HG03521 (cell line): ENCODE measurements at regions not wholly inside any gene's neighbourhood (a gene's known extent, or its start where the extent isn't known, plus 50 kb on each side); places are given as distances from the start of the nearest gene placed in this dataset.
"Not testable (repeated sequence)": the region's sequence is repeated elsewhere in the genome, so short reads cannot be mapped to it uniquely, and the experiment has no call there.

Experiments
- ATAC-seq: cut with Tn5 transposase; IDR thresholded peaks from one replicate; pipeline ENCODE4 v1.9.1; 2021; ENCODE audit warnings: mild to moderate bottlenecking, moderate library complexity; ENCODE audit not compliant: unreplicated experiment

- not testable (repeated sequence) for ATAC-seq
These were observed 123.2 kb upstream of the MTLN start for GRCh38 chr2:110335415-110336049.

DNA sequence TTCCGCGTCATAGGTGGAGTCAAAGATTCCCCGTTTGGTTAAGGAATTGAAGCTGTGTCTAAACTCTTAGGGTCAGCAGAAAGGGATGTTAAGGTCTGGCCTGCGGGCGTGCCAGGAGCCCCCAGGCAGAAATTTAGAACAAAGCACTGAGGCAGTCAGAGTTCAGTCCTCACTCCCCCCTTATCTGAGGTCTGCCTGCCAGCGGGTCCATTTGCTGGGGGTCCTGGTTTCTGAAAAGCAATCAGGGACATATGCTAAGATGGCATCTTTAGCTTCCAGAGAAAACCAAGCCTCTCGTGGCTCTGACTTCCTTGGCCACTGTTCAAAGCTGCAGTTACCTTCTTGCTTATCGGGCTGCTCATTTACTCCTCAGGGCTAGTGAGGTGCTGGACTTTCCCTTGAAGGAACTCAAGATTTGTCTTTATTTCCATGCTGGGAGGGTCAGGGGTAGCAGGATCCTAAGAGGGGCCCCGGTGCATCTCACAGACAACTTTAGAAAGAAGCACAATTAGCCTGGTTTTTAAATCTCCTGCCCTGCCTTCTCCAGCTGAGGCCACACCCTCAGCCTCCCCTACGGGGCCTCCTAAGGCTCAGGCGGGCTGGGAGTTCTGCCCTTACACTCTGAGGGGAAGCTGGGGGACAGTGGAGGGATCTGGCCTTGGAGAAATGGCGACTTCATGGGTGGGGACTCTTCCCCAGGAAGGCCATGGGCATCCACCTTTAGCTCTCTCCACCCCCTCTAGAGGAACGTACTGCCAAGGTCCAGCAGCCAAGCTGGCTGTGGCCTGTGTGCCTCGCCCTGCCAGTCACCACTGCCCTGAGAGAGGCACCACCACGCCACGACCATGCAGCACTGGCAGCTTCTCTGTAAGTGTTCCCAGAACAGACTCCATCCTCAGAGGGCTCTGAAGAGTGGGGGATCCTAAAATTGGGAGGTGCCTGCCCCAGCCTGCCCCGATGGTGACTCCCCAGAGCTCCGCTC lies 121.1 kb upstream of the MTLN start:
- not testable (repeated sequence) for ATAC-seq

DNA sequence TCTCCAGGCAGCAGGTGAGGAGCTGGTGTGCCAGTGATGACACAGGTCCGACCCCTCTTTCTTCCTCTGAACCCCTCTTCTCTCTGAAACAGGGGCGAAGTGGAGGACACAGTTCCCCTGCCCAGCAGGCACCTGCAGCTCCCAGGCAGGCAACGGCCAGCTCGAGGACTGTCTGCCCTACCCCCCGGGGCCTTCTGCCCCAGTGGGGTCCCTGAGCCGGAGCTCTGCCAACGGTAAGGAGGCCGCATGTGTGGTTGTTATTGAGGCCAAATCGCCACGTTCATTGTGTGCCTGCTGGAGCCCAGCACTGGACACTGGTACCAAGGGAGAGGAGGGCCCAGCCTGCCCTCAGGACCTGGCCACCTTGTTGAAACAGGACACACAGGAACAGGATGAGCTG lies 119.3 kb upstream of the MTLN start:
- not testable (repeated sequence) for ATAC-seq

- not testable (repeated sequence) for ATAC-seq
These were observed 117.4 kb upstream of the MTLN start for GRCh38 chr2:110329760-110330159.

GRCh38 chr2:110329158-110329557 lies 116.8 kb upstream of the MTLN start:
- ATAC-seq = not testable (repeated sequence)

DNA sequence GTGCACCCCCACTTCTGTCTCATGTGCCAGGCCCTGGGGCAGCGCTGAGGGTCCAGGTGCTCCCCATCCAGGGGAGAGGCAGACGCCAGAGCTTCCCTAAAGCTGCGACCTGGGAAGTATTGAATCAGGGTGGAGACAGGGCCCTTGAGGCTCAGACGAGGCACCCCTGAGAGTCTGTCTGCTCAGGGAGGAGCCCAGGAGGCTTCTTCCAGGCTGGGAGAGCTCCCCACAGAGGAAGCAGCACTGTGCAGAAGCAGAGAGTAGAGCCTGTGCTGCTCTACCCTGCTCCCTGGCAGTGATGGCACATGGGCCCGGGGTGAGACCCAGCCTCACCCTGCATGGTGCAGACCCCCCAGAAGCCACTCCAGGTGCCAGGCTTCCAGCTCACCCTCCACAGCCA lies 116.3 kb upstream of the MTLN start:
- not testable (repeated sequence) for ATAC-seq

- not testable (repeated sequence) for ATAC-seq
These were observed 111.5 kb upstream of the MTLN start for GRCh38 chr2:110323832-110324231.

- ATAC-seq = not testable (repeated sequence)
These were observed 110.2 kb upstream of the MTLN start for GRCh38 chr2:110322535-110322934.

GRCh38 chr2:110320834-110321563 lies 108.7 kb upstream of the MTLN start:
- not testable (repeated sequence) for ATAC-seq

DNA sequence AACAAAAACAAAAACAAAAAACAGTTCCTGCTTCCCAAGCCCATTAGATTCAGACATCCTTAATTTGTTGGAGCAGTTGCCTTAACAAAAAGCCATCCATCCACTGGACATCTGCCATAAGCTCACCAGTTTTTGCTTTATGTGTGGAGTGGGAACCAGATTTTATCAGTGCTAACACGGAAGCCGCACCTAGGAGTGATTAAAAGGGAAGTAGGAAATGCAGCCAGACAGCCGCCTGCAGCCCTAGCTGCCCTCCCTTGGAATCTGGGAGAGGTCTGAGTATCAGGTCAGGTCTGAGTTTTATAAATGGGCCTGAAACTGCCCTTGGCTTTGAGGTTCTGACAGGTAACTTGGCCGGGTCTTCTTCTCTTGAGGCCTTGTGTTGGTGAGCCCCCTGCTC lies 106.6 kb upstream of the MTLN start:
- ATAC-seq = not testable (repeated sequence)

DNA sequence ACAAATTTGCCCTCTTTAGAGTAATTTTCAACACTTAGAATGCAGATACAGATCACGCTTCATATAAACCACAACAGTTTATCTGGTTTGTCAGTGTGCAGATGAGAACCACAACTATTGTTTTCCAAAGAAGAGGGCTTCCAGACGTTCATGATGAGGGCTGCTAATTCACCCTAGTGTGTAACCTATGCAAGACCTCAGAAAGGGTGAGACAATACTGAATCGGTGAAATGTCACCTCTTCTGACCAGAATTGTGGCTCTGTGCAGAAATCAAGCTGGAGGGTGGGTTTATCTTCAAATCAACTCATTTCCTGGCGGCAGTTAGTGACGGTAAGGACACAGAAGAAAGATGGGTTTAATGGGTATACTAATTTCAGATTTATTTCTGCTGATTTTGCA lies 105.0 kb upstream of the MTLN start:
- not testable (repeated sequence) for ATAC-seq

DNA sequence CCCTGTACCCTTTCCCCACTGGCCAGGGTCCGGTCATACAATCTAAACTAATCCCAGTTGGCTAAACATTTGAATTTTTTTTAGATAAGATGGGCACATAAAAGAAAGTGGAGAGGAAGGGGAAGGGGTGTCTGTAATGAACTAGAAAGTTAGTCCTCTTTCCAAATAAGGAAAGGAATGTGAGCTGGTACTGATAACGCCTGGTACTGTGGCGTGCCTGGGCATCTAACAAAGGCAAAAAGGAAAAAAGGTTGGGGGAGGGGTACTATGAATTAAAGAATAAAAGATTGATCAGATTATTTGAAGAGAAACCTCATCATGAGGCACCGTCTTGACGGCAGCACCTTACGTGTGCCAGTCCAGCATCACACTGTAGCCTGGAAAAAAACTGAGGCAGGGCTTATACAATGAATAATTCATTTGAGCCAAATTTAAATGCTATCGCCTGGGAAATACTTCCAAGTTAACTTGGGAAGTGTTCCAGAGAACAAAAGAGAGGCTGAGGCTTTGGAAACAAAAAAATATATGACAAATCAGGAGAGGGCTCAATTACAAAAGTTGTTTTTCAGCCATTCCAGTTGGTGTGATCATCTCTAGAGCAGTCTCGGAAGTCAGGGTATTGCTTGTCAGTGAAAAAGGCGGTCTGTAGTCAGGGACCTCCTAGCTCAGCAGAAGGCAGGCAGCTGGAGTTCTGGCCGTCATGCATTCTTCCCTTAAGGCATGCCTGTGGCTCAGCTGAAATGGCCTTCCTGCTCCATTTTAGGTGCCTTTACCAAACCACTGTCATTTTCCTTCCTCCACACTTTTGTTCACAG lies 103.9 kb upstream of the MTLN start:
- ATAC-seq = not testable (repeated sequence)

- not testable (repeated sequence) for ATAC-seq
These were observed 102.9 kb upstream of the MTLN start for GRCh38 chr2:110315054-110315820.

- ATAC-seq = not testable (repeated sequence)
These were observed 102.1 kb upstream of the MTLN start for GRCh38 chr2:110314472-110314871.

GRCh38 chr2:110313032-110313431 lies 100.7 kb upstream of the MTLN start:
- not testable (repeated sequence) for ATAC-seq

DNA sequence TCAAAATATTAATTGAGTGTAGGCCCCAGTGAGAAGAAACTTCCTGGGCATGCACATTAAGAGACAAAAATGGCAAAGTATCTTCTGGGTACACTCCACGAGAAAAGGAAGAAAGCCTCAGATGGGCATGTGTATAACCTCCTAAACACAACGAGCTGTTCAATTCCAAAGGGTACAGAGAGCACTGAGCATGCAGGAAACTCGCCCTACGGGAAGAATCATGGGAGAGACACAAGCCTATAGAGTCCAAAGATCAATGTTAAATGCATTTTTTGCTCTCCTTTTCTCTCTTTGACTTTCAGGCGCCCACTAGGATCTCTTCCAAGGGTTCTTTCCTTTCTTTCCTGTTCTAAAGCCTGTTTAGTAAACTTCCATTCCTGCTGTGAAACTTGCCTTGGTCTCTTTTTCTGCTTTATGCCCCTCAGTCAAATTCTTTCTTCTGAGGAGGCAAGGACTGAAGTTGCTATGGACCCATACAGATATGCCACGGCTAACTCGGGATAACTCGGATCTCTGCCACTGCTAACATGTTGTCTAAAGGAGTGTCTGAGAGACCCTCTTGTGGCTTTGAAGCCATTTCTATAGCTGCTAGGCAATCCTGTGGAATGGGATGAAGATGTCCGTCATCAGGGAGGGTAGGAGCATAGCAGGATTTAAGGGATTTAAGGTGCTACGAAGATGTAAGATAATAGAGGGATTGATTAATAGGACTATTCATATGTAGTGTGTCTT lies 99.5 kb upstream of the MTLN start:
- ATAC-seq = not testable (repeated sequence)

- ATAC-seq = not testable (repeated sequence)
These were observed 98.7 kb upstream of the MTLN start for GRCh38 chr2:110310988-110311475.

DNA sequence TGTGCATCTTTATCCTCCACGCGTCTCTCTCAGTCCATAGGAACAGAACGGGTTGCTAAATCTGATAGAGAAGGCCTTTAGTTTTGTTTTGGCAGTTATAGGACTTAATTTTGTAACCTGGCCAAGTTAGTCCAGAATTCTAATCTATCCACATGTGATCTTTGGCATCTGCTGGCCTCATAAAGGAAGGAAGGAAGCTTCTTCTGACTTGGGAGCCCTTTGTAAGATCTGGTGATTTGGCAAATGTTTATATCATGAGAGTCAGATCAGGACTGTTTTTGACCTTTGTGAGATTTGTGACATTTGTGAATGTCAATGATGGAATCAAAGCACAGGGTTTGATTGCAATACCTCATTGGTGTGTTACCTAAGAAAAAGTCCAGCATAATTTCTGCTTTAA lies 96.4 kb upstream of the MTLN start:
- ATAC-seq = not testable (repeated sequence)

- not testable (repeated sequence) for ATAC-seq
These were observed 80.5 kb upstream of the MTLN start for GRCh38 chr2:110292807-110293206.
